IMR-90 (cell line): ENCODE measurements at regions not wholly inside any gene's neighbourhood (a gene's known extent, or its start where the extent isn't known, plus 50 kb on each side); places are given as distances from the start of the nearest gene placed in this dataset.

Experiments
- BHLHE40 ChIP-seq: fragments of 150-350 bp; IDR thresholded peaks from 2 replicates; pipeline ENCODE4 v1.6.1; 2016; ENCODE audit warnings: mild to moderate bottlenecking, low read depth, low read length
- CHD1 ChIP-seq: IDR thresholded peaks from 2 replicates; pipeline ENCODE4 v1.6.1; 2012; ENCODE audit warnings: low read depth, low read length, improper control_type of control experiment
- FOS ChIP-seq: fragments of 150-350 bp; IDR thresholded peaks from 2 replicates; pipeline ENCODE4 v1.6.1; 2016; ENCODE audit warnings: low read depth, low read length
- MAFK ChIP-seq: IDR thresholded peaks from 2 replicates; pipeline ENCODE4 v1.6.1; 2012; ENCODE audit warnings: low read depth, low read length, improper control_type of control experiment
- MAZ ChIP-seq: IDR thresholded peaks from 2 replicates; pipeline ENCODE4 v1.6.1; 2012; ENCODE audit warnings: low read depth, mild to moderate bottlenecking, low read length, improper control_type of control experiment, moderate library complexity, borderline replicate concordance
- MXI1 ChIP-seq: IDR thresholded peaks from 2 replicates; pipeline ENCODE4 v1.6.1; 2012; ENCODE audit warnings: low read depth, mild to moderate bottlenecking, low read length, moderate library complexity, borderline replicate concordance
- POLR2A ChIP-seq: IDR thresholded peaks from 2 replicates; pipeline ENCODE4 v1.6.1; 2012; ENCODE audit warnings: mild to moderate bottlenecking, low read depth, low read length
- RAD21 ChIP-seq: IDR thresholded peaks from 2 replicates; pipeline ENCODE4 v1.6.1; 2012; ENCODE audit warnings: low read length, improper control_type of control experiment
- RCOR1 ChIP-seq: IDR thresholded peaks from 2 replicates; pipeline ENCODE4 v1.6.1; 2012; ENCODE audit warnings: mild to moderate bottlenecking, low read length, improper control_type of control experiment; ENCODE audit not compliant: insufficient replicate concordance
- RFX5 ChIP-seq: IDR thresholded peaks from 2 replicates; pipeline ENCODE4 v1.8.0; 2012; ENCODE audit warnings: low read depth, mild to moderate bottlenecking, low read length, moderate library complexity
- SMC3 ChIP-seq: fragments of 150-350 bp; IDR thresholded peaks from 2 replicates; pipeline ENCODE4 v1.6.1; 2016; ENCODE audit warnings: low read depth, mild to moderate bottlenecking, antibody characterized with exemption, low read length, moderate library complexity
- TF ChIP-seq, protein P1 (sequence below): conservative IDR thresholded peaks from 2 replicates; pipeline ENCODE4 v1.5.1; 2012; ENCODE audit warnings: mild to moderate bottlenecking, low read depth, low read length, improper control_type of control experiment
- TF ChIP-seq, protein P2 (sequence below): fragments of 150-350 bp; IDR thresholded peaks from 2 replicates; pipeline ENCODE4 v1.6.1; 2016; ENCODE audit warnings: low read depth, mild to moderate bottlenecking, low read length, moderate library complexity, borderline replicate concordance
- TF ChIP-seq, protein P3 (sequence below): fragments of 150-350 bp; IDR thresholded peaks from 2 replicates; pipeline ENCODE4 v1.6.1; 2017; ENCODE audit warnings: mild to moderate bottlenecking, antibody characterized with exemption, low read length, low read depth

DNA sequence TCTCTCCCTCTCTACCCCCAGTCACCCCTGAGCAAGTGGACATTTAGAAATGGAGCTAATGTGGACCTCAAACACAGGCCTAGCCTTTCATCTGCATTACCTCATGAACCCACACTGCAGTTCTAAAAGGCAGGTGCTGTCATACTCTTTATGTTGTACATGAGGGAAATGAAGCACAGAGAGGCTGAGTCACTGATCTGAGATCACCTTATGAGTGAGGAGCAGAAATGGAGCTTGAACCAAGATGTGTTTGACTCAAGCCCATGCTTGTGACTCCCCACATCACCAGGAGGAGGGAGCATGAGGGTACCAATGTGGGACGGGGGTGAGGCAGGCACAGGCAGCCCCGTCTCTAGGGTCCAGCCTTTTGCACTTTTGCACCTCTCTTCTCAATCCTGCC, 702.8 kb downstream of the PTPRU start:
- TF ChIP-seq, protein P1, sequence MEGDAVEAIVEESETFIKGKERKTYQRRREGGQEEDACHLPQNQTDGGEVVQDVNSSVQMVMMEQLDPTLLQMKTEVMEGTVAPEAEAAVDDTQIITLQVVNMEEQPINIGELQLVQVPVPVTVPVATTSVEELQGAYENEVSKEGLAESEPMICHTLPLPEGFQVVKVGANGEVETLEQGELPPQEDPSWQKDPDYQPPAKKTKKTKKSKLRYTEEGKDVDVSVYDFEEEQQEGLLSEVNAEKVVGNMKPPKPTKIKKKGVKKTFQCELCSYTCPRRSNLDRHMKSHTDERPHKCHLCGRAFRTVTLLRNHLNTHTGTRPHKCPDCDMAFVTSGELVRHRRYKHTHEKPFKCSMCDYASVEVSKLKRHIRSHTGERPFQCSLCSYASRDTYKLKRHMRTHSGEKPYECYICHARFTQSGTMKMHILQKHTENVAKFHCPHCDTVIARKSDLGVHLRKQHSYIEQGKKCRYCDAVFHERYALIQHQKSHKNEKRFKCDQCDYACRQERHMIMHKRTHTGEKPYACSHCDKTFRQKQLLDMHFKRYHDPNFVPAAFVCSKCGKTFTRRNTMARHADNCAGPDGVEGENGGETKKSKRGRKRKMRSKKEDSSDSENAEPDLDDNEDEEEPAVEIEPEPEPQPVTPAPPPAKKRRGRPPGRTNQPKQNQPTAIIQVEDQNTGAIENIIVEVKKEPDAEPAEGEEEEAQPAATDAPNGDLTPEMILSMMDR, result no peak
- no peak for TF ChIP-seq CHD1
- no peak for TF ChIP-seq POLR2A
- TF ChIP-seq, protein P2, sequence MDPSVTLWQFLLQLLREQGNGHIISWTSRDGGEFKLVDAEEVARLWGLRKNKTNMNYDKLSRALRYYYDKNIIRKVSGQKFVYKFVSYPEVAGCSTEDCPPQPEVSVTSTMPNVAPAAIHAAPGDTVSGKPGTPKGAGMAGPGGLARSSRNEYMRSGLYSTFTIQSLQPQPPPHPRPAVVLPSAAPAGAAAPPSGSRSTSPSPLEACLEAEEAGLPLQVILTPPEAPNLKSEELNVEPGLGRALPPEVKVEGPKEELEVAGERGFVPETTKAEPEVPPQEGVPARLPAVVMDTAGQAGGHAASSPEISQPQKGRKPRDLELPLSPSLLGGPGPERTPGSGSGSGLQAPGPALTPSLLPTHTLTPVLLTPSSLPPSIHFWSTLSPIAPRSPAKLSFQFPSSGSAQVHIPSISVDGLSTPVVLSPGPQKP, result no peak
- TF ChIP-seq MAFK, result no peak
- no peak for TF ChIP-seq RFX5
- no peak for TF ChIP-seq SMC3
- TF ChIP-seq, protein P3, sequence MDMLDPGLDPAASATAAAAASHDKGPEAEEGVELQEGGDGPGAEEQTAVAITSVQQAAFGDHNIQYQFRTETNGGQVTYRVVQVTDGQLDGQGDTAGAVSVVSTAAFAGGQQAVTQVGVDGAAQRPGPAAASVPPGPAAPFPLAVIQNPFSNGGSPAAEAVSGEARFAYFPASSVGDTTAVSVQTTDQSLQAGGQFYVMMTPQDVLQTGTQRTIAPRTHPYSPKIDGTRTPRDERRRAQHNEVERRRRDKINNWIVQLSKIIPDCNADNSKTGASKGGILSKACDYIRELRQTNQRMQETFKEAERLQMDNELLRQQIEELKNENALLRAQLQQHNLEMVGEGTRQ, result no peak
- TF ChIP-seq MXI1, result no peak
- no peak for TF ChIP-seq MAZ
- no peak for TF ChIP-seq RAD21
- no peak for TF ChIP-seq FOS
- TF ChIP-seq BHLHE40, result no peak
- no peak for TF ChIP-seq RCOR1
